Pancreas (tissue), 10 donors: ENCODE measurements at regions not wholly inside any gene's neighbourhood (a gene's known extent, or its start where the extent isn't known, plus 50 kb on each side); places are given as distances from the start of the nearest gene placed in this dataset.
"Not testable (repeated sequence)": the region's sequence is repeated elsewhere in the genome, so short reads cannot be mapped to it uniquely, and the experiment has no call there.

Experiments
- ATAC-seq, 4 donors: fragments of 200-7000 bp; cut with Tn5 transposase; one replicate each; pipeline versions ENCODE4 v1.8.0 to v1.9.1; 2020; ENCODE audit warnings: mild to moderate bottlenecking in 4 of 4, moderate library complexity in 4 of 4
- DNase-seq, 6 donors: peaks; one replicate each; pipeline ENCODE4 v3.0.0-alpha.2; 2020
- FAIRE-seq: peaks from 2 replicates; lab custom pipeline; 2012; peaks lifted over from hg19 to GRCh38; lab: Jason Lieb, UNC
- H3K27ac ChIP-seq, 4 donors: fragments of 200-600 bp; sonication (generic); 1 replicate in 3 of 4; 2 replicates in 1 of 4; pipeline versions ENCODE4 v1.5.0 to v1.8.0; 2020
- H3K27me3 ChIP-seq, 4 donors: fragments of 200-600 bp; one replicate each; pipeline ENCODE4 v1.8.0; 2021
- H3K36me3 ChIP-seq, 3 donors: fragments of 200-600 bp; sonication (generic) in 1 of 3; one replicate each; pipeline versions ENCODE4 v1.5.0 to v1.8.0; 2020 to 2021
- H3K4me1 ChIP-seq, 3 donors: fragments of 200-600 bp; one replicate each; pipeline ENCODE4 v1.8.0; 2021
- H3K4me3 ChIP-seq, 4 donors: fragments of 200-600 bp; sonication (generic) in 2 of 4; one replicate each; pipeline versions ENCODE4 v1.5.0 to v1.8.0; 2020 to 2021
- H3K9me3 ChIP-seq, 4 donors: fragments of 200-600 bp; one replicate each; pipeline ENCODE4 v1.8.0; 2021
- CTCF ChIP-seq, 4 donors: fragments of 200-600 bp; sonication (generic) in 3 of 4; IDR thresholded peaks; one replicate each; pipeline versions ENCODE4 v1.5.0 to v1.8.0; 2021; ENCODE audit warnings: antibody characterized with exemption in 4 of 4
- WGBS, 2 donors: extraction: QIAGEN DNeasy Blood & Tissue Kit; methylation state at CpG; one replicate each; pipeline ENCODE4 v1.1.7; 2013; 5-methylcytosine and 5-hydroxymethylcytosine counted together
- intact Hi-C, 3 donors: fragments of 100-400 bp; cut with DNase I; formaldehyde crosslinking; loops; one replicate each; pipeline versions ENCODE4 v1.11.1 to v1.14.2; 2022
- donor health status: healthy with polysubstance abuse.
- donor health status: DM: no; HTN: no; CAD: no; lungs with moderate emphysema.
- donor health status: DM: no; HTN: no; CAD: no.
- donor health status: control.
- donor health status: control.
- donor health status: Bipolar disorder and iron deficiency.
- donor health status: DM: yes; HTN: yes; CAD: no.
- donor health status: DM: no; HTN: no; CAD: no.
- donor health status: DM: no; HTN: no; CAD: no.
- donor health status: DM: yes; HTN: yes; CAD: no.

- Histone ChIP-seq H3K4me3 (no peak overlapping the region), H3K36me3 (no peaks in the 10 kb centered on the region), H3K4me1 (no peaks in the 10 kb centered on the region), H3K9me3 (no peaks in the 10 kb centered on the region), H3K27me3 (no peaks in the 10 kb centered on the region), H3K27ac (no peak overlapping the region)
- ATAC-seq (no peak), DNase-seq (no peak), FAIRE-seq (no peak)
- intact Hi-C loops, result no loop called here
- 87 to 88% methylated on average over 2 of the region's 2 CpGs for WGBS, 2 donors
- no peak for TF ChIP-seq CTCF (IDR thresholded peaks at IDR 0.05)
Measured at GRCh38 chr5:117551236-117551635, 976.6 kb upstream of the SEMA6A start.

DNA sequence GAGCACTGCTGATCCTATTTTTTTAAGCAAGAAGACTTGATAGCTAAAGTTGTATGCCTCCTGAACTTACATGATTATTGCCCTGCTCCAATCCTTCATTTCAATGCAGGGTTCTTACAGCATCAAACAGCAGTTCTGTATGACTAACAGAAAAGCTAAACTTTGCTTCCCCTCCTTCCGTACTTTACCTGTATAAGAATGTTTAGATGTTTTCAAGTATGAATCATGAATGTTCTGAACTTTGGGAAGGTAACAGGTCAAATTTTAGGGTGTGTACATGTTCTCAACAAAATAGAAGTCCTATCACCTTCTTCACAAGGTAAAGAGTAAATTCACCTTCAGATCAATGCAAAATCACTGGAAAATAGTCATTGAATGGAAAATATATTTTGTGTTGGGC, 972.6 kb upstream of the SEMA6A start:
- Histone ChIP-seq H3K36me3 (no peaks in the 10 kb centered on the region), H3K4me3 (no peak overlapping the region), H3K27me3 (no peaks in the 10 kb centered on the region), H3K4me1 (no peaks in the 10 kb centered on the region), H3K9me3 (no peaks in the 10 kb centered on the region), H3K27ac (no peak overlapping the region)
- TF ChIP-seq CTCF (IDR thresholded peaks at IDR 0.05), result no peak
- WGBS, 2 donors, result 75 to 78% methylated on average over 1 of the region's 1 CpG
- ATAC-seq (no peak), DNase-seq (no peak), FAIRE-seq (no peak)
- intact Hi-C loops, result no loop called here

DNA sequence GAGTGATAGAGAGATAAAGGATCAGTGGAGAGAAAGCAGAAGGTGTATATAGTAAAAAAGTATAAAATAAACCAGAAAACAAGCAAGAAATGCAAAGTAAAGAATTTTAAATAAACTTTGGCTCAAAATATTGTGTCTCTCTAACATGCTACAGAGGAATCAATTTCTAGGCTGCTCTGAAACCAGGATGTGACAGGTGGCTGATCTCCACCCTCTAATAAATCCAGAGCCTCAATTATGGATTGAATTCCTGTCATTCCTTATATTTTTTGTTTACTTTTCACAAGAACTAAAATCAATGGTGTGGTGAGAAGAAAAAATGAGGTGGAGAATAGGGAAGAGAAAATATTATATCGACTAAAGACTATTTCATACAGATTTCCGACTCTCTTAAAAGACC, 965.1 kb upstream of the SEMA6A start:
- H3K27ac ChIP-seq, result no peak overlapping the region
- no peaks in the 10 kb centered on the region for H3K4me1 ChIP-seq
- no peaks in the 10 kb centered on the region for H3K27me3 ChIP-seq
- FAIRE-seq (no peak), ATAC-seq (peak in 1 of 4 donors; percentile 57), DNase-seq (no peak)
- H3K9me3 ChIP-seq, result no peaks in the 10 kb centered on the region
- no peak for TF ChIP-seq CTCF (IDR thresholded peaks at IDR 0.05)
- intact Hi-C loops, result no loop called here
- 11 to 13% methylated on average over 2 of the region's 2 CpGs for WGBS, 2 donors
- H3K4me3 ChIP-seq, result no peak overlapping the region
- no peaks in the 10 kb centered on the region for H3K36me3 ChIP-seq

DNA sequence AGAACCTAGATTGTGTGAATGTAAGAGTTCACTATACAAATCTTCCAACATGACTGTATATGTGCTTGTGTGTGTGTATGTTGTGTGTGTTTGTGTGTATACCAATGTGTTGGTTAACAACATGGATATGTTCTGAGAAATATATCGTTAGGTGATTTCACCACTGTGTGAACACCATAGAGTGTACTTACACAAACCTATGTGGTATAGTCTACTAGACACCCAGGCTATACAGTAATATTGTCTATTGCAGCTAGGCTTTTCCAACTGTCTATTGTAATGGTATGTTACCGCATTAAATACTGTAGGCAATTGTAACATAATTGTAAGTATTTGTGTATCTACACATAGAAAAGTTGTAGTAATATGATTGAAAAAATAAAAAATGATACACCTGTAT, 959.2 kb upstream of the SEMA6A start:
- WGBS, 2 donors, result 96% methylated on average over 2 of the region's 2 CpGs
- ATAC-seq (no peak), DNase-seq (no peak), FAIRE-seq (no peak)
- Histone ChIP-seq H3K4me3 (no peak overlapping the region), H3K9me3 (no peaks in the 10 kb centered on the region), H3K36me3 (no peaks in the 10 kb centered on the region), H3K27me3 (no peaks in the 10 kb centered on the region), H3K4me1 (no peaks in the 10 kb centered on the region), H3K27ac (no peak overlapping the region)
- no peak for TF ChIP-seq CTCF (IDR thresholded peaks at IDR 0.05)
- intact Hi-C loops, result no loop called here

DNA sequence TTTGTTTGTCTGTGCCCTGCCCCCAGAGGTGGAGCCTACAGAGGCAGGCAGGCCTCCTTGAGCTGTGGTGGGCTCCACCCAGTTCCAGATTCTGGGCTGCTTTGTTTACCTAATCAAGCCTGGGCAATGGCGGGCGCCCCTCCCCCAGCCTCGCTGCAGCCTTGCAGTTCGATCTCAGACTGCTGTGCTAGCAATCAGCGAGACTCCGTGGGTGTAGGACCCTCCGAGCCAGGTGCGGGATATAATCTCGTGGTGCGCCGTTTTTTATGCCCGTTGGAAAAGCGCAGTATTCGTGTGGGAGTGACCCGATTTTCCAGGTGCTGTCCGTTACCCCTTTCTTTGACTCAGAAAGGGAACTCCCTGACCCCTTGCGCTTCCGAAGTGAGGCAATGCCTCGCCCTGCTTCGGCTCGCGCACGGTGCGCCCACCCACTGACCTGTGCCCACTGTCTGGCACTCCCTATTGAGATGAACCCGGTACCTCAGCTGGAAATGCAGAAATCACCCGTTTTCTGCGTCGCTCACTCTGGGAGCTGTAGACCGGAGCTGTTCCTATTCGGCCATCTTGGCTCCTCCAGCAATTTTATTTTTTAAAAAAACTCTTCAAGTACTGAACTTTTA, 958.5 kb upstream of the SEMA6A start:
- ATAC-seq, H3K36me3 ChIP-seq, intact Hi-C loops, FAIRE-seq, H3K27me3 ChIP-seq, H3K27ac ChIP-seq, H3K4me1 ChIP-seq, H3K4me3 ChIP-seq, H3K9me3 ChIP-seq, DNase-seq: not testable (repeated sequence)
- WGBS, 2 donors, result 93 to 95% methylated on average over 30 of the region's 30 CpGs
